ENCODE measurements at regions not wholly inside any gene's neighbourhood (a gene's known extent, or its start where the extent isn't known, plus 50 kb on each side); places are given as distances from the start of the nearest gene placed in this dataset.

GRCh38 chr10:131658476-131659110 is 242.2 kb upstream of the PPP2R2D start:
- TF ChIP-seq EZH2 (IDR thresholded peaks at IDR 0.05; ENCODE audit: borderline replicate concordance) (no peak), CTCF (IDR thresholded peaks at IDR 0.05; ENCODE audit: poor library complexity) (no peak)
